Vagina (tissue), 2 donors: ENCODE measurements at regions not wholly inside any gene's neighbourhood (a gene's known extent, or its start where the extent isn't known, plus 50 kb on each side); places are given as distances from the start of the nearest gene placed in this dataset.

Experiments
- CTCF ChIP-seq, 3 experiments: fragments of 450-650 bp in 2 of 3; fragments of 200-600 bp in 1 of 3; sonication (generic) in 1 of 3; IDR thresholded peaks; one replicate each; pipeline ENCODE4 v1.5.1; 2017 to 2019; ENCODE audit warnings: antibody characterized with exemption in 3 of 3, mild to moderate bottlenecking in 2 of 3, moderate library complexity in 2 of 3
- POLR2A ChIP-seq, 2 donors: fragments of 450-650 bp; IDR thresholded peaks; one replicate each; pipeline ENCODE4 v1.6.1; 2017; ENCODE audit warnings: antibody characterized with exemption in 2 of 2, mild to moderate bottlenecking in 2 of 2, moderate library complexity in 2 of 2
- POLR2AphosphoS5 ChIP-seq, 2 donors: sonication (generic); formaldehyde crosslinking; IDR thresholded peaks; one replicate each; pipeline ENCODE4 v1.9.0; 2017; ENCODE audit warnings: antibody characterized with exemption in 2 of 2, mild to moderate bottlenecking in 2 of 2, low read depth in 1 of 2; ENCODE audit not compliant: insufficient read depth in 1 of 2

GRCh38 chr10:4011136-4011812, 226.3 kb upstream of the KLF6 start:
- TF ChIP-seq POLR2AphosphoS5 (IDR thresholded peaks at IDR 0.05; ENCODE audit: insufficient read depth in 1 of 2, low read depth in 1 of 2) = no peak
- TF ChIP-seq CTCF (IDR thresholded peaks at IDR 0.05) = no peak
- TF ChIP-seq POLR2A (IDR thresholded peaks at IDR 0.05) = no peak
